ENCODE measurements at regions not wholly inside any gene's neighbourhood (a gene's known extent, or its start where the extent isn't known, plus 50 kb on each side); places are given as distances from the start of the nearest gene placed in this dataset.

GRCh38 chr16:35664091-35664693 is 2204.8 kb downstream of the TP53TG3F start:
- Mint-ChIP-seq H3K9me3 (peaks cover 74% of the 10 kb centered on the region), H3K4me3 (no peak overlapping the region), H3K4me1 (no peaks in the 10 kb centered on the region), H3K36me3 (peaks cover 60% of the 10 kb centered on the region), H3K27ac (no peak overlapping the region), H3K27me3 (ENCODE audit: low read depth) (peaks cover 13% of the 10 kb centered on the region)
- ATAC-seq (no peak), DNase-seq (ENCODE audit: low spot score) (no peak)
- TF ChIP-seq RORB (CRISPR knock-in tag; IDR thresholded peaks at IDR 0.05) = no peak
- TF ChIP-seq NR1H2 (CRISPR knock-in tag; IDR thresholded peaks at IDR 0.05) = no peak
- CTCF ChIA-PET = no interaction called here
- POLR2A ChIA-PET = no interaction called here

- no peak overlapping the region for H3K4me3 Mint-ChIP-seq
- ATAC-seq = no peak
- H3K9me3 Mint-ChIP-seq = peaks cover 94% of the 10 kb centered on the region
- CTCF ChIA-PET = no interaction called here
- no peak for DNase-seq (ENCODE audit: low spot score)
- H3K36me3 Mint-ChIP-seq = peaks cover 79% of the 10 kb centered on the region
- H3K27ac Mint-ChIP-seq = no peak overlapping the region
- POLR2A ChIA-PET = no interaction called here
- H3K27me3 Mint-ChIP-seq (ENCODE audit: low read depth) = peaks cover 5% of the 10 kb centered on the region
- TF ChIP-seq, protein P1, sequence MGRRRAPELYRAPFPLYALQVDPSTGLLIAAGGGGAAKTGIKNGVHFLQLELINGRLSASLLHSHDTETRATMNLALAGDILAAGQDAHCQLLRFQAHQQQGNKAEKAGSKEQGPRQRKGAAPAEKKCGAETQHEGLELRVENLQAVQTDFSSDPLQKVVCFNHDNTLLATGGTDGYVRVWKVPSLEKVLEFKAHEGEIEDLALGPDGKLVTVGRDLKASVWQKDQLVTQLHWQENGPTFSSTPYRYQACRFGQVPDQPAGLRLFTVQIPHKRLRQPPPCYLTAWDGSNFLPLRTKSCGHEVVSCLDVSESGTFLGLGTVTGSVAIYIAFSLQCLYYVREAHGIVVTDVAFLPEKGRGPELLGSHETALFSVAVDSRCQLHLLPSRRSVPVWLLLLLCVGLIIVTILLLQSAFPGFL (CRISPR knock-in tag; IDR thresholded peaks at IDR 0.05; ENCODE audit: borderline replicate concordance) = no peak
- TF ChIP-seq ZBTB21 (CRISPR knock-in tag; IDR thresholded peaks at IDR 0.05; ENCODE audit: borderline replicate concordance) = no peak
- TF ChIP-seq PRRX2 (CRISPR knock-in tag; IDR thresholded peaks at IDR 0.05) = no peak
- TF ChIP-seq ZNF219 (CRISPR knock-in tag; IDR thresholded peaks at IDR 0.05; ENCODE audit: borderline replicate concordance) = no peak
- no peak for TF ChIP-seq ETV6 (CRISPR knock-in tag; IDR thresholded peaks at IDR 0.05)
- no peak for TF ChIP-seq ATF1 (CRISPR knock-in tag; IDR thresholded peaks at IDR 0.05)
- no peak for TF ChIP-seq KAT7 (CRISPR knock-in tag; IDR thresholded peaks at IDR 0.05; ENCODE audit: borderline replicate concordance)
- no peak for TF ChIP-seq NR2C2 (CRISPR knock-in tag; IDR thresholded peaks at IDR 0.05)
- TF ChIP-seq CREB1 (CRISPR knock-in tag; IDR thresholded peaks at IDR 0.05) = no peak
- TF ChIP-seq SMAD3 (CRISPR knock-in tag; IDR thresholded peaks at IDR 0.05; ENCODE audit: borderline replicate concordance) = no peak
- no peaks in the 10 kb centered on the region for H3K4me1 Mint-ChIP-seq
Observed at GRCh38 chr16:35685085-35685484, 2225.7 kb downstream of the TP53TG3F start.

DNA sequence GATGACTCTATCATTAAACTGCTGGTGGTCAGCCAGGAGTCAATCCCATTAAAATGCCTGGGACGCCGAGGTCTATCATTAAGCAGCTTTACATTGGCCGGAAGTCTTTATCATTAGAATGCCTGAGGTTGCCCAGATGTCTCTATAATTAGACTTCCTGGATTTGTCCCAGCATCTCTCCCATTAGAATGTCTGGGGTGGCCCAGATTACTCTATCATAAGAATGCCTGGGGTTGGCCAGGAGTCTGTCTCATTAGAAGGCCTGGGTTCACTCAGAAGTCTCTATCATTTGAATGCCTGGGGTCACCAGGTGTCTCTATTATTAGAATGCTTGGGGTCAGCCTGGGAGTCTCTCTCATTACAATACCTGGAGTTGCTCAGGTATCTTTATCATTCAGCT is 2227.2 kb downstream of the TP53TG3F start:
- peaks cover 5% of the 10 kb centered on the region for H3K27me3 Mint-ChIP-seq (ENCODE audit: low read depth)
- CTCF ChIA-PET = no interaction called here
- H3K27ac Mint-ChIP-seq = no peak overlapping the region
- H3K4me1 Mint-ChIP-seq = no peaks in the 10 kb centered on the region
- ATAC-seq = no peak
- POLR2A ChIA-PET = no interaction called here
- peaks cover 83% of the 10 kb centered on the region for H3K36me3 Mint-ChIP-seq
- H3K9me3 Mint-ChIP-seq = peaks cover 94% of the 10 kb centered on the region
- no peak overlapping the region for H3K4me3 Mint-ChIP-seq
- DNase-seq (ENCODE audit: low spot score) = no peak
- TF ChIP-seq ZNF317 (CRISPR knock-in tag; IDR thresholded peaks at IDR 0.05; ENCODE audit: borderline replicate concordance, low read depth) = no peak
- TF ChIP-seq, protein P2, sequence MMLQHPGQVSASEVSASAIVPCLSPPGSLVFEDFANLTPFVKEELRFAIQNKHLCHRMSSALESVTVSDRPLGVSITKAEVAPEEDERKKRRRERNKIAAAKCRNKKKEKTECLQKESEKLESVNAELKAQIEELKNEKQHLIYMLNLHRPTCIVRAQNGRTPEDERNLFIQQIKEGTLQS (CRISPR knock-in tag; conservative IDR thresholded peaks at IDR 0.05) = no peak

DNA sequence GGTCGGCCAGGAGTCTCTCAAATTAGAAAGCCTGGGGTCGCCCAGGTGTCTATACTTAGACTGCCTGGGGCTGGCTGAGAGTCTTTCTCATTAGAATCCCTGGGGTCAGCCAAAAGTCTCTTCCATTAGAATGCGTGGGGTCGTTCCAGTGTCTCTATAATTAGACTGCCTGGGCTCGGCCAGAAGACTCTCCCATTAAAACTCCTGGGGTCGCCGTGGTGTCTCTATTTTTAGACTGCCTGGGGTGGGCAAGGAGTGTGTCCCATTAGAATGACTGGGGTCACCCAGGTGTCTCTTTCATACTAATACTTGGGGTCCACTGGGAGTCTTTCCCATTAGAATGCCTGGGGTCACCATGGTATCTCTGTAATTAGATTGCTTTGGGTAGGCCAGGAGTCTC is 2227.7 kb downstream of the TP53TG3F start:
- DNase-seq (ENCODE audit: low spot score) (no peak), ATAC-seq (no peak)
- no peak overlapping the region for H3K4me3 Mint-ChIP-seq
- no peaks in the 10 kb centered on the region for H3K4me1 Mint-ChIP-seq
- ChIA-PET POLR2A (no interaction called here), CTCF (no interaction called here)
- H3K27ac Mint-ChIP-seq = no peak overlapping the region
- H3K36me3 Mint-ChIP-seq = peaks cover 85% of the 10 kb centered on the region
- peaks cover 94% of the 10 kb centered on the region for H3K9me3 Mint-ChIP-seq
- peaks cover 5% of the 10 kb centered on the region for H3K27me3 Mint-ChIP-seq (ENCODE audit: low read depth)
- no peak for TF ChIP-seq ZNF532 (CRISPR knock-in tag; IDR thresholded peaks at IDR 0.05; ENCODE audit: borderline replicate concordance)
- no peak for TF ChIP-seq HMGA2 (CRISPR knock-in tag; IDR thresholded peaks at IDR 0.05)
- no peak for TF ChIP-seq ZNF317 (CRISPR knock-in tag; IDR thresholded peaks at IDR 0.05; ENCODE audit: borderline replicate concordance, low read depth)
- no peak for TF ChIP-seq IRF2 (CRISPR knock-in tag; IDR thresholded peaks at IDR 0.05; ENCODE audit: borderline replicate concordance, low read depth)
- TF ChIP-seq, protein P3, sequence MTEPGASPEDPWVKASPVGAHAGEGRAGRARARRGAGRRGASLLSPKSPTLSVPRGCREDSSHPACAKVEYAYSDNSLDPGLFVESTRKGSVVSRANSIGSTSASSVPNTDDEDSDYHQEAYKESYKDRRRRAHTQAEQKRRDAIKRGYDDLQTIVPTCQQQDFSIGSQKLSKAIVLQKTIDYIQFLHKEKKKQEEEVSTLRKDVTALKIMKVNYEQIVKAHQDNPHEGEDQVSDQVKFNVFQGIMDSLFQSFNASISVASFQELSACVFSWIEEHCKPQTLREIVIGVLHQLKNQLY (CRISPR knock-in tag; IDR thresholded peaks at IDR 0.05) = no peak
- TF ChIP-seq ZNF121 (CRISPR knock-in tag; IDR thresholded peaks at IDR 0.05) = no peak
- TF ChIP-seq CREB1 (CRISPR knock-in tag; IDR thresholded peaks at IDR 0.05) = no peak
- TF ChIP-seq, protein P4, sequence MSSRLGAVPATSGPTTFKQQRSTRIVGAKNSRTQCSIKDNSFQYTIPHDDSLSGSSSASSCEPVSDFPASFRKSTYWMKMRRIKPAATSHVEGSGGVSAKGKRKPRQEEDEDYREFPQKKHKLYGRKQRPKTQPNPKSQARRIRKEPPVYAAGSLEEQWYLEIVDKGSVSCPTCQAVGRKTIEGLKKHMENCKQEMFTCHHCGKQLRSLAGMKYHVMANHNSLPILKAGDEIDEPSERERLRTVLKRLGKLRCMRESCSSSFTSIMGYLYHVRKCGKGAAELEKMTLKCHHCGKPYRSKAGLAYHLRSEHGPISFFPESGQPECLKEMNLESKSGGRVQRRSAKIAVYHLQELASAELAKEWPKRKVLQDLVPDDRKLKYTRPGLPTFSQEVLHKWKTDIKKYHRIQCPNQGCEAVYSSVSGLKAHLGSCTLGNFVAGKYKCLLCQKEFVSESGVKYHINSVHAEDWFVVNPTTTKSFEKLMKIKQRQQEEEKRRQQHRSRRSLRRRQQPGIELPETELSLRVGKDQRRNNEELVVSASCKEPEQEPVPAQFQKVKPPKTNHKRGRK (CRISPR knock-in tag; IDR thresholded peaks at IDR 0.05; ENCODE audit: borderline replicate concordance) = no peak
- no peak for TF ChIP-seq MXD4 (CRISPR knock-in tag; IDR thresholded peaks at IDR 0.05; ENCODE audit: borderline replicate concordance)
- TF ChIP-seq MAX (CRISPR knock-in tag; IDR thresholded peaks at IDR 0.05) = no peak

Measured in WTC11 (cell line).